ENCODE measurements at regions not wholly inside any gene's neighbourhood (a gene's known extent, or its start where the extent isn't known, plus 50 kb on each side); places are given as distances from the start of the nearest gene placed in this dataset.
"Not testable (repeated sequence)": the region's sequence is repeated elsewhere in the genome, so short reads cannot be mapped to it uniquely, and the experiment has no call there.

GRCh38 chr3:110343376-110343775 is 728.2 kb upstream of the NECTIN3 start:
- DNase-seq: no peak

GRCh38 chr3:110343945-110344344 is 727.7 kb upstream of the NECTIN3 start:
- DNase-seq: no peak

- DNase-seq: no peak
Observed at GRCh38 chr3:110344487-110344886, 727.1 kb upstream of the NECTIN3 start.

- no peak for DNase-seq
Observed at GRCh38 chr3:110344897-110345767, 726.5 kb upstream of the NECTIN3 start.

- DNase-seq: no peak
Observed at GRCh38 chr3:110349295-110349694, 722.3 kb upstream of the NECTIN3 start.

- DNase-seq: no peak
Observed at GRCh38 chr3:110352841-110353604, 718.6 kb upstream of the NECTIN3 start.

GRCh38 chr3:110362751-110363150 is 708.9 kb upstream of the NECTIN3 start:
- DNase-seq: no peak

GRCh38 chr3:110367289-110367688 is 704.3 kb upstream of the NECTIN3 start:
- not testable (repeated sequence) for DNase-seq

- no peak for DNase-seq
Observed at GRCh38 chr3:110375751-110376518, 695.7 kb upstream of the NECTIN3 start.

GRCh38 chr3:110378481-110378880 is 693.1 kb upstream of the NECTIN3 start:
- no peak for DNase-seq

- DNase-seq: no peak
Observed at GRCh38 chr3:110381992-110382391, 689.6 kb upstream of the NECTIN3 start.

- no peak for DNase-seq
Observed at GRCh38 chr3:110383356-110383755, 688.3 kb upstream of the NECTIN3 start.

GRCh38 chr3:110384601-110385000 is 687.0 kb upstream of the NECTIN3 start:
- DNase-seq: no peak

GRCh38 chr3:110389005-110389404 is 682.6 kb upstream of the NECTIN3 start:
- no peak for DNase-seq

GRCh38 chr3:110390372-110390771 is 681.2 kb upstream of the NECTIN3 start:
- DNase-seq: no peak

- no peak for DNase-seq
Observed at GRCh38 chr3:110391042-110391441, 680.6 kb upstream of the NECTIN3 start.

GRCh38 chr3:110391640-110392395 is 679.8 kb upstream of the NECTIN3 start:
- no peak for DNase-seq

GRCh38 chr3:110393941-110394340 is 677.7 kb upstream of the NECTIN3 start:
- no peak for DNase-seq

- DNase-seq: no peak
Observed at GRCh38 chr3:110397115-110397514, 674.5 kb upstream of the NECTIN3 start.

- no peak for DNase-seq
Observed at GRCh38 chr3:110400315-110400714, 671.3 kb upstream of the NECTIN3 start.

GRCh38 chr3:110405830-110406585 is 665.6 kb upstream of the NECTIN3 start:
- no peak for DNase-seq

GRCh38 chr3:110413266-110413665 is 658.4 kb upstream of the NECTIN3 start:
- no peak for DNase-seq

All from GOT3 (cell line).